ENCODE measurements at regions not wholly inside any gene's neighbourhood (a gene's known extent, or its start where the extent isn't known, plus 50 kb on each side); places are given as distances from the start of the nearest gene placed in this dataset.

GRCh38 chrX:12002876-12003275, 135.4 kb upstream of the FRMPD4 start:
- TF ChIP-seq, protein P1, sequence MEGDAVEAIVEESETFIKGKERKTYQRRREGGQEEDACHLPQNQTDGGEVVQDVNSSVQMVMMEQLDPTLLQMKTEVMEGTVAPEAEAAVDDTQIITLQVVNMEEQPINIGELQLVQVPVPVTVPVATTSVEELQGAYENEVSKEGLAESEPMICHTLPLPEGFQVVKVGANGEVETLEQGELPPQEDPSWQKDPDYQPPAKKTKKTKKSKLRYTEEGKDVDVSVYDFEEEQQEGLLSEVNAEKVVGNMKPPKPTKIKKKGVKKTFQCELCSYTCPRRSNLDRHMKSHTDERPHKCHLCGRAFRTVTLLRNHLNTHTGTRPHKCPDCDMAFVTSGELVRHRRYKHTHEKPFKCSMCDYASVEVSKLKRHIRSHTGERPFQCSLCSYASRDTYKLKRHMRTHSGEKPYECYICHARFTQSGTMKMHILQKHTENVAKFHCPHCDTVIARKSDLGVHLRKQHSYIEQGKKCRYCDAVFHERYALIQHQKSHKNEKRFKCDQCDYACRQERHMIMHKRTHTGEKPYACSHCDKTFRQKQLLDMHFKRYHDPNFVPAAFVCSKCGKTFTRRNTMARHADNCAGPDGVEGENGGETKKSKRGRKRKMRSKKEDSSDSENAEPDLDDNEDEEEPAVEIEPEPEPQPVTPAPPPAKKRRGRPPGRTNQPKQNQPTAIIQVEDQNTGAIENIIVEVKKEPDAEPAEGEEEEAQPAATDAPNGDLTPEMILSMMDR (conservative IDR thresholded peaks at IDR 0.05; ENCODE audit: low read depth, low read length), result no peak
- TF ChIP-seq RCOR1 (IDR thresholded peaks at IDR 0.05; ENCODE audit: insufficient replicate concordance, low read length), result no peak
- no peak for TF ChIP-seq USF2 (IDR thresholded peaks at IDR 0.05; ENCODE audit: low read depth, low read length)
- TF ChIP-seq CEBPB (IDR thresholded peaks at IDR 0.05; ENCODE audit: low read depth, low read length), result no peak

Data from IMR-90 (cell line).